Fibroblast of pulmonary artery (primary cell): ENCODE measurements at regions not wholly inside any gene's neighbourhood (a gene's known extent, or its start where the extent isn't known, plus 50 kb on each side); places are given as distances from the start of the nearest gene placed in this dataset.

Experiments
- DNase-seq: peaks from one replicate; pipeline ENCODE4 v3.0.0-alpha.2; 2010; ENCODE audit warnings: low read depth
- H3K4me3 ChIP-seq: replicated peaks from 2 replicates; pipeline ENCODE4 v1.5.1; 2011; ENCODE audit warnings: low read depth, mild to moderate bottlenecking, control low read depth, low read length, moderate library complexity
- CTCF ChIP-seq: IDR thresholded peaks from 2 replicates; pipeline ENCODE4 v1.5.1; 2011; ENCODE audit warnings: mild to moderate bottlenecking, control low read depth, low read length, inconsistent platforms; ENCODE audit errors: missing control alignments

- TF ChIP-seq CTCF, result no peak
- DNase-seq, result no peak
- H3K4me3 ChIP-seq, result no peak overlapping the region
Observed at GRCh38 chr16:63057341-63057740, 1021.1 kb upstream of the CDH8 start.

- no peak overlapping the region for H3K4me3 ChIP-seq
- no peak for TF ChIP-seq CTCF
- no peak for DNase-seq
Observed at GRCh38 chr16:63050391-63050790, 1014.2 kb upstream of the CDH8 start.

GRCh38 chr16:63038397-63039106 is 1002.3 kb upstream of the CDH8 start:
- no peak for TF ChIP-seq CTCF
- DNase-seq, result no peak
- H3K4me3 ChIP-seq, result no peak overlapping the region

- H3K4me3 ChIP-seq, result no peak overlapping the region
- no peak for TF ChIP-seq CTCF
- DNase-seq, result no peak
Observed at GRCh38 chr16:63037761-63038396, 1001.6 kb upstream of the CDH8 start.

GRCh38 chr16:63018581-63019223 is 982.5 kb upstream of the CDH8 start:
- DNase-seq, result no peak
- no peak for TF ChIP-seq CTCF
- H3K4me3 ChIP-seq, result no peak overlapping the region

GRCh38 chr16:63008688-63009087 is 972.5 kb upstream of the CDH8 start:
- DNase-seq, result no peak
- no peak for TF ChIP-seq CTCF
- H3K4me3 ChIP-seq, result no peak overlapping the region
